ENCODE measurements at regions not wholly inside any gene's neighbourhood (a gene's known extent, or its start where the extent isn't known, plus 50 kb on each side); places are given as distances from the start of the nearest gene placed in this dataset.
"Not testable (repeated sequence)": the region's sequence is repeated elsewhere in the genome, so short reads cannot be mapped to it uniquely, and the experiment has no call there.

GRCh38 chr5:126274763-126275125 lies 148.5 kb upstream of the GRAMD2B start:
- H3K36me3 ChIP-seq = no peaks in the 10 kb centered on the region
- H3K27ac ChIP-seq = no peak overlapping the region
- no peak for DNase-seq (ENCODE audit: low spot score in 2 of 2)
- 60% methylated on average over 3 of the region's 3 CpGs for WGBS
- H3K4me3 ChIP-seq = no peak overlapping the region
- H3K9me3 ChIP-seq = no peaks in the 10 kb centered on the region
- no peak for TF ChIP-seq POLR2A (IDR thresholded peaks at IDR 0.05)
- no peak for TF ChIP-seq POLR2AphosphoS5 (IDR thresholded peaks at IDR 0.05)
- H3K27me3 ChIP-seq = no peaks in the 10 kb centered on the region
- no peaks in the 10 kb centered on the region for H3K4me1 ChIP-seq

DNA sequence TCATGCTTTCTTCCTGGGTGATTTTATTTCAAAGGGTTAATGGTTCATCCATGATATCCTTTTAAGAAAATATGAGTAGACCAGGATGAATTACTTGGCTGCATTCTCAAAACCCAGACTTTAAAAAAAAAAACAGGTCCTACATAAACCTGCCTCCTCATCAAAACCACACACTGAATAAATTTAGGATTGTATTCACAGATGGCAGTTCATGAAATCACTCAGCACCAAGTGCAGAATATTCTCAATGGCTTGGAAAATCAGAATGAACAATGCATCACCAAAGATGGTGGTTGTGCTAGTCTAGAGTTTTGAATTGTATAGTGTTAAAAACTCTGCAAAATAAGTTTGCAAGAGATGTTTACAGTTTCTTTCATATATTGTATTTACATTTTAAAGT lies 145.4 kb upstream of the GRAMD2B start:
- Histone ChIP-seq H3K9me3 (no peaks in the 10 kb centered on the region), H3K4me3 (no peak overlapping the region)

GRCh38 chr5:126280343-126280742 lies 142.9 kb upstream of the GRAMD2B start:
- Histone ChIP-seq H3K9me3 (no peaks in the 10 kb centered on the region), H3K4me1 (no peaks in the 10 kb centered on the region), H3K27me3 (peaks cover 3% of the 10 kb centered on the region), H3K27ac (no peak overlapping the region), H3K36me3 (no peaks in the 10 kb centered on the region), H3K4me3 (no peak overlapping the region)
- 58% methylated on average over 1 of the region's 1 CpG for WGBS
- TF ChIP-seq, protein P1, sequence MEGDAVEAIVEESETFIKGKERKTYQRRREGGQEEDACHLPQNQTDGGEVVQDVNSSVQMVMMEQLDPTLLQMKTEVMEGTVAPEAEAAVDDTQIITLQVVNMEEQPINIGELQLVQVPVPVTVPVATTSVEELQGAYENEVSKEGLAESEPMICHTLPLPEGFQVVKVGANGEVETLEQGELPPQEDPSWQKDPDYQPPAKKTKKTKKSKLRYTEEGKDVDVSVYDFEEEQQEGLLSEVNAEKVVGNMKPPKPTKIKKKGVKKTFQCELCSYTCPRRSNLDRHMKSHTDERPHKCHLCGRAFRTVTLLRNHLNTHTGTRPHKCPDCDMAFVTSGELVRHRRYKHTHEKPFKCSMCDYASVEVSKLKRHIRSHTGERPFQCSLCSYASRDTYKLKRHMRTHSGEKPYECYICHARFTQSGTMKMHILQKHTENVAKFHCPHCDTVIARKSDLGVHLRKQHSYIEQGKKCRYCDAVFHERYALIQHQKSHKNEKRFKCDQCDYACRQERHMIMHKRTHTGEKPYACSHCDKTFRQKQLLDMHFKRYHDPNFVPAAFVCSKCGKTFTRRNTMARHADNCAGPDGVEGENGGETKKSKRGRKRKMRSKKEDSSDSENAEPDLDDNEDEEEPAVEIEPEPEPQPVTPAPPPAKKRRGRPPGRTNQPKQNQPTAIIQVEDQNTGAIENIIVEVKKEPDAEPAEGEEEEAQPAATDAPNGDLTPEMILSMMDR (IDR thresholded peaks at IDR 0.05) = no peak
- peak in 1 of 3 donors; percentile 52 for TF ChIP-seq POLR2AphosphoS5 (IDR thresholded peaks at IDR 0.05)
- TF ChIP-seq POLR2A (IDR thresholded peaks at IDR 0.05) = no peak
- DNase-seq (ENCODE audit: low spot score in 2 of 2) = no peak

More for the DNA sequence above, 145.4 kb upstream of the GRAMD2B start:
- H3K4me1 ChIP-seq = no peaks in the 10 kb centered on the region
- H3K36me3 ChIP-seq = no peaks in the 10 kb centered on the region
- no peak for DNase-seq (ENCODE audit: low spot score in 2 of 2)
- no peak overlapping the region for H3K27ac ChIP-seq
- H3K27me3 ChIP-seq = no peaks in the 10 kb centered on the region
- TF ChIP-seq POLR2A (IDR thresholded peaks at IDR 0.05) = no peak
- TF ChIP-seq EP300 (IDR thresholded peaks at IDR 0.05) = no peak
- TF ChIP-seq POLR2AphosphoS5 (IDR thresholded peaks at IDR 0.05) = no peak
- TF ChIP-seq, protein P1 (IDR thresholded peaks at IDR 0.05) = no peak

DNA sequence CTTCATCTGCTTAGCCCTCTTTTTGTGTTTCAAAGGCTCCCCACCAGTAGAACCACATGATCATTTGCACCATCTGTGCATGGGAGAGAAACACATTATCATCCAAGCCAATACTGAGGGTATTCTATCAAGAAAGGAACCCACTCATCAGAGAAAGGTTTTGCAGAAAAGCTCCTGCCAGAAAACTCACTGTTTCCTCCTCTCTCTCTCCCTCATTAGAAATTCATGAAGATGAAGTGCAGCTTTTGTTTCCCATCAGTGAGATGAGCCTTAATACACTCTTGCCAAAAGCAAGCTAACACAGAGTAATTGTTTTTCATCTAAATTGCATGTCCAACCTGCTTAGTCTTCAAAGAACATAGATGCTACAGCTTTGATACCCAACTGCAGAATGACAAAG lies 142.4 kb upstream of the GRAMD2B start:
- H3K4me3 ChIP-seq = no peak overlapping the region
- H3K9me3 ChIP-seq = no peaks in the 10 kb centered on the region
- H3K4me1 ChIP-seq = no peaks in the 10 kb centered on the region
- peaks cover 4% of the 10 kb centered on the region for H3K27me3 ChIP-seq
- DNase-seq (ENCODE audit: low spot score in 2 of 2) = no peak
- H3K36me3 ChIP-seq = no peaks in the 10 kb centered on the region
- H3K27ac ChIP-seq = no peak overlapping the region
- TF ChIP-seq EP300 (IDR thresholded peaks at IDR 0.05) = no peak
- no peak for TF ChIP-seq POLR2A (IDR thresholded peaks at IDR 0.05)
- no peak for TF ChIP-seq POLR2AphosphoS5 (IDR thresholded peaks at IDR 0.05)
- TF ChIP-seq, protein P1 (IDR thresholded peaks at IDR 0.05) = no peak

DNA sequence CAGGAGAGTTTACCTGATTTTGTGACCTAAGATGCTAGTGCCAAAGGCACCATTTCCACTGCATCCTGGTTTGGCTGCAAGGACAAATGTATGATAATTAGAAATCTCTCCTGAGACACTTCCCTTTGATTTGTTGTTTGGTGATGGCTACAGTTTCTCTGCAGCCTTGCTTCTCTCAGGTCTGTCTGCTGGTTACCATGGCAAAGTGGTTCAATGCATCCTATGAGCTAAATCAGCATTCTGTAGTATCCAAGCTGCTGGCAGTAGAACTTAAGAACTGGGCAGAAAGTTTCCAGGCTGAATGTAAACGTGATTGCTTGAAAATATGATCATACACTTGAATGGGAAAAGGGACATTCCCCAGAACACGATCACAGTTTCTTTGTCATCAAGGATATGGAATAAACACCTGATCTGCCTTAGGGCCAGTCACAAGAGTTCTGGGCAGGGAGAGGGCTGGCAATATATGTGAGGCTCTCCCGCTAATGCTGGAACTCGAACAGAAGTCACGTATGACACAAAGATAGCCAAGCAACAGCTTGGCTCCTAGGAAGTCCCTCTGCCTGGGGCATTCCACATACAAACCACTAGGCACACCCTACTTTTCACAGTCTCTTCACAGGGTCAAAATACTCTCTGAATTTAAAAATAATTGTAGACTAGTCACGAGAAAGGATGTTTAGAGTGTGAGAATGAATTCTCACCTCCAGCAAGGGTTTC lies 138.1 kb upstream of the GRAMD2B start:
- DNase-seq (ENCODE audit: low spot score in 2 of 2) = no peak
- Histone ChIP-seq H3K36me3 (no peaks in the 10 kb centered on the region), H3K9me3 (no peaks in the 10 kb centered on the region), H3K27me3 (peaks cover 4% of the 10 kb centered on the region), H3K4me3 (no peak overlapping the region), H3K27ac (no peak overlapping the region), H3K4me1 (no peaks in the 10 kb centered on the region)
- WGBS = 47% methylated on average over 6 of the region's 6 CpGs
- TF ChIP-seq POLR2AphosphoS5 (IDR thresholded peaks at IDR 0.05) = no peak

DNA sequence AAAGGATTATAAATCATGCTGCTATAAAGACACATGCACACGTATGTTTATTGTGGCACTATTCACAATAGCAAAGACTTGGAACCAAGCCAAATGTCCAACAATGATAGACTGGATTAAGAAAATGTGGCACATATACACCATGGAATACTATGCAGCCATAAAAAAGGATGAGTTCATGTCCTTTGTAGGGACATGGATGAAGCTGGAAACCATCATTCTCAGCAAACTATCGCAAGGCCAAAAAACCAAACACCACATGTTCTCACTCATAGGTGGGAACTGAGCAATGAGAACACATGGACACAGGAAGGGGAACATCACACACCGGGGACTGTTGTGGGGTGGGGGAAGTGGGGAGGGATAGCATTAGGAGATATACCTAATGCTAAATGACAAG lies 127.1 kb upstream of the GRAMD2B start:
- H3K4me3 ChIP-seq; H3K36me3 ChIP-seq; H3K4me1 ChIP-seq; H3K27me3 ChIP-seq; DNase-seq (ENCODE audit: low spot score in 2 of 2); H3K27ac ChIP-seq; H3K9me3 ChIP-seq: not testable (repeated sequence)
- WGBS = 93% methylated on average over 2 of the region's 3 CpGs

- no peaks in the 10 kb centered on the region for H3K36me3 ChIP-seq
- no peak for DNase-seq (ENCODE audit: low spot score in 2 of 2)
- TF ChIP-seq POLR2AphosphoS5 (IDR thresholded peaks at IDR 0.05) = no peak
- TF ChIP-seq, protein P1 (IDR thresholded peaks at IDR 0.05) = no peak
- no peak for TF ChIP-seq POLR2A (IDR thresholded peaks at IDR 0.05)
- TF ChIP-seq EP300 (IDR thresholded peaks at IDR 0.05) = no peak
- H3K27me3 ChIP-seq = no peaks in the 10 kb centered on the region
- no peaks in the 10 kb centered on the region for H3K9me3 ChIP-seq
- H3K4me1 ChIP-seq = no peaks in the 10 kb centered on the region
- no peak overlapping the region for H3K27ac ChIP-seq
- 88% methylated on average over 3 of the region's 3 CpGs for WGBS
- H3K4me3 ChIP-seq = no peak overlapping the region
Measured at GRCh38 chr5:126300293-126300692, 122.9 kb upstream of the GRAMD2B start.

Measured in suprapubic skin (tissue), 4 donors.